Pancreas (tissue), 10 donors: ENCODE measurements at regions not wholly inside any gene's neighbourhood (a gene's known extent, or its start where the extent isn't known, plus 50 kb on each side); places are given as distances from the start of the nearest gene placed in this dataset.
A peak's percentile ranks its signal among the peaks of the same experiment; 100 is the strongest.

Source experiments
- ATAC-seq, 4 donors: fragments of 200-7000 bp; cut with Tn5 transposase; one replicate each; pipeline versions ENCODE4 v1.8.0 to v1.9.1; 2020; ENCODE audit warnings: mild to moderate bottlenecking in 4 of 4, moderate library complexity in 4 of 4
- DNase-seq, 6 donors: peaks; one replicate each; pipeline ENCODE4 v3.0.0-alpha.2; 2020
- FAIRE-seq: peaks from 2 replicates; lab custom pipeline; 2012; peaks lifted over from hg19 to GRCh38; lab: Jason Lieb, UNC
- H3K27ac ChIP-seq, 4 donors: fragments of 200-600 bp; sonication (generic); 1 replicate in 3 of 4; 2 replicates in 1 of 4; pipeline versions ENCODE4 v1.5.0 to v1.8.0; 2020
- H3K27me3 ChIP-seq, 4 donors: fragments of 200-600 bp; one replicate each; pipeline ENCODE4 v1.8.0; 2021
- H3K36me3 ChIP-seq, 3 donors: fragments of 200-600 bp; sonication (generic) in 1 of 3; one replicate each; pipeline versions ENCODE4 v1.5.0 to v1.8.0; 2020 to 2021
- H3K4me1 ChIP-seq, 3 donors: fragments of 200-600 bp; one replicate each; pipeline ENCODE4 v1.8.0; 2021
- H3K4me3 ChIP-seq, 4 donors: fragments of 200-600 bp; sonication (generic) in 2 of 4; one replicate each; pipeline versions ENCODE4 v1.5.0 to v1.8.0; 2020 to 2021
- H3K9me3 ChIP-seq, 4 donors: fragments of 200-600 bp; one replicate each; pipeline ENCODE4 v1.8.0; 2021
- CTCF ChIP-seq, 4 donors: fragments of 200-600 bp; sonication (generic) in 3 of 4; IDR thresholded peaks; one replicate each; pipeline versions ENCODE4 v1.5.0 to v1.8.0; 2021; ENCODE audit warnings: antibody characterized with exemption in 4 of 4
- WGBS, 2 donors: extraction: QIAGEN DNeasy Blood & Tissue Kit; methylation state at CpG; one replicate each; pipeline ENCODE4 v1.1.7; 2013; 5-methylcytosine and 5-hydroxymethylcytosine counted together
- intact Hi-C, 3 donors: fragments of 100-400 bp; cut with DNase I; formaldehyde crosslinking; loops; one replicate each; pipeline versions ENCODE4 v1.11.1 to v1.14.2; 2022
- donor health status: healthy with polysubstance abuse.
- donor health status: DM: no; HTN: no; CAD: no; lungs with moderate emphysema.
- donor health status: DM: no; HTN: no; CAD: no.
- donor health status: control.
- donor health status: control.
- donor health status: Bipolar disorder and iron deficiency.
- donor health status: DM: yes; HTN: yes; CAD: no.
- donor health status: DM: no; HTN: no; CAD: no.
- donor health status: DM: no; HTN: no; CAD: no.
- donor health status: DM: yes; HTN: yes; CAD: no.

GRCh38 chr1:22330760-22331119, 120.9 kb upstream of the ZBTB40 start:
- DNase-seq (no peak), ATAC-seq (no peak), FAIRE-seq (no peak)
- Histone ChIP-seq H3K27ac (no peak overlapping the region), H3K4me1 (no peaks in the 10 kb centered on the region), H3K4me3 (no peak overlapping the region), H3K9me3 (no peaks in the 10 kb centered on the region), H3K36me3 (no peaks in the 10 kb centered on the region), H3K27me3 (no peaks in the 10 kb centered on the region)
- no peak for TF ChIP-seq CTCF (IDR thresholded peaks at IDR 0.05)
- 73 to 88% methylated on average over 1 of the region's 1 CpG for WGBS, 2 donors
- intact Hi-C loops, result no loop called here

- Histone ChIP-seq H3K27ac (no peak overlapping the region), H3K27me3 (no peaks in the 10 kb centered on the region), H3K4me1 (no peaks in the 10 kb centered on the region), H3K4me3 (no peak overlapping the region), H3K36me3 (no peaks in the 10 kb centered on the region), H3K9me3 (no peaks in the 10 kb centered on the region)
- no peak for TF ChIP-seq CTCF (IDR thresholded peaks at IDR 0.05)
- no peak for FAIRE-seq
- 75 to 82% methylated on average over 17 of the region's 17 CpGs for WGBS, 2 donors
- intact Hi-C loops, result no loop called here
- peak in 1 of 6 donors; percentile 24 for DNase-seq
- ATAC-seq, result peak in 1 of 4 donors; percentile 20
Observed at GRCh38 chr1:22331618-22332423, 119.8 kb upstream of the ZBTB40 start.

GRCh38 chr1:22332424-22332717, 119.3 kb upstream of the ZBTB40 start:
- ATAC-seq (no peak), DNase-seq (peak in 1 of 6 donors; percentile 30), FAIRE-seq (no peak)
- Histone ChIP-seq H3K4me3 (no peak overlapping the region), H3K9me3 (no peaks in the 10 kb centered on the region), H3K27me3 (no peaks in the 10 kb centered on the region), H3K27ac (no peak overlapping the region), H3K36me3 (no peaks in the 10 kb centered on the region), H3K4me1 (no peaks in the 10 kb centered on the region)
- 90 to 91% methylated on average over 4 of the region's 4 CpGs for WGBS, 2 donors
- intact Hi-C loops, result no loop called here
- no peak for TF ChIP-seq CTCF (IDR thresholded peaks at IDR 0.05)

GRCh38 chr1:22332795-22333499, 118.7 kb upstream of the ZBTB40 start:
- peak in 1 of 6 donors; percentile 43 for DNase-seq
- Histone ChIP-seq H3K27ac (no peak overlapping the region), H3K36me3 (no peaks in the 10 kb centered on the region), H3K9me3 (no peaks in the 10 kb centered on the region), H3K27me3 (no peaks in the 10 kb centered on the region), H3K4me1 (no peaks in the 10 kb centered on the region), H3K4me3 (no peak overlapping the region)
- no peak for TF ChIP-seq CTCF (IDR thresholded peaks at IDR 0.05)
- intact Hi-C loops, result no loop called here
- FAIRE-seq, result no peak
- WGBS, 2 donors, result 73 to 75% methylated on average over 6 of the region's 6 CpGs
- peak in 1 of 4 donors; percentile 21 for ATAC-seq
